ENCODE measurements at regions not wholly inside any gene's neighbourhood (a gene's known extent, or its start where the extent isn't known, plus 50 kb on each side); places are given as distances from the start of the nearest gene placed in this dataset.
"Not testable (repeated sequence)": the region's sequence is repeated elsewhere in the genome, so short reads cannot be mapped to it uniquely, and the experiment has no call there.

DNA sequence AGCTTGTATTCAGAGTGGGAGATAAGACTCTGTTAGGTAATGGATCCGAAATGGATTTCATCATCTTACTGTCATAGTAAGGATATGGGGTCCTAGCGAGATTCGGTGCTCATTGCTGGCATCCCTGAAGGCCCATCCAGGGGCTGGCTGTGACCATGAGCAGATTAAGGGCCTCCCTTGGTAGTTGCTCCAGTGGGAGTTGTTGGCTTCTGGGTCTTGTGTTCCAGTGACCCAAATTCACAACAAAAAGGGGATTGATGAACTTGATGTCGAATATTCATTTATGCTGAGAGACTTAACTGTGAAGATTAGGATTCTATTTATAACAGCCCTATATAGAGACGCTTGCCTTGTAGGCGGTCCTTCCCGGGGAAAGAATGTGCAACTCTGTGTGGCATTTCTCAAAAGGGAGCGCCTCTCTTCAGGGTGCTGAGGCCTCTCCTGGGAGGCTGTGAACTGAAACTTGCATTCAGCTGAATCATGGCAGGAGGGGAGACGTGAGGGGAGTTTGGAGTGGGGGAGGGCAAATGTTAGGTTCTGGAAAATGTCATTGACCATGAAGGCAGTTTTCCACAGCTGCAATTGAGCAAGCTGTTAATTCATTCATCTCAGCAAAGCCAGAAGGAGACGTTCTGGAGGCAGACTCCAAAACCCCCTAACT, 233.1 kb upstream of the FZD8 start:
- H3K4me1 ChIP-seq: no peaks in the 10 kb centered on the region
- no peaks in the 10 kb centered on the region for H3K36me3 ChIP-seq
- DNase-seq (peak in 1 of 4 donors; percentile 7), ATAC-seq (peak; percentile 85)
- no peaks in the 10 kb centered on the region for H3K9me3 ChIP-seq
- intact Hi-C loops (cut with DNase I): no loop called here
- no peaks in the 10 kb centered on the region for H3K27me3 ChIP-seq
- H3K4me3 ChIP-seq: no peak overlapping the region
- no peak overlapping the region for H3K27ac ChIP-seq
- TF ChIP-seq CTCF (IDR thresholded peaks at IDR 0.05): no peak

- ATAC-seq (no peak), DNase-seq (no peak)
- TF ChIP-seq CTCF (IDR thresholded peaks at IDR 0.05): no peak
- Histone ChIP-seq H3K4me1 (no peaks in the 10 kb centered on the region), H3K4me3 (no peak overlapping the region), H3K36me3 (no peaks in the 10 kb centered on the region), H3K27ac (no peak overlapping the region), H3K9me3 (no peaks in the 10 kb centered on the region), H3K27me3 (no peaks in the 10 kb centered on the region)
- intact Hi-C loops (cut with DNase I): no loop called here
Measured at GRCh38 chr10:35874311-35875015, 232.4 kb upstream of the FZD8 start.

- DNase-seq (no peak), ATAC-seq (no peak)
- Histone ChIP-seq H3K36me3 (no peaks in the 10 kb centered on the region), H3K4me3 (no peak overlapping the region), H3K9me3 (no peaks in the 10 kb centered on the region), H3K27ac (no peak overlapping the region), H3K4me1 (no peaks in the 10 kb centered on the region), H3K27me3 (no peaks in the 10 kb centered on the region)
- TF ChIP-seq CTCF (IDR thresholded peaks at IDR 0.05): no peak
- intact Hi-C loops (cut with DNase I): no loop called here
Measured at GRCh38 chr10:35872671-35873070, 230.6 kb upstream of the FZD8 start.

DNA sequence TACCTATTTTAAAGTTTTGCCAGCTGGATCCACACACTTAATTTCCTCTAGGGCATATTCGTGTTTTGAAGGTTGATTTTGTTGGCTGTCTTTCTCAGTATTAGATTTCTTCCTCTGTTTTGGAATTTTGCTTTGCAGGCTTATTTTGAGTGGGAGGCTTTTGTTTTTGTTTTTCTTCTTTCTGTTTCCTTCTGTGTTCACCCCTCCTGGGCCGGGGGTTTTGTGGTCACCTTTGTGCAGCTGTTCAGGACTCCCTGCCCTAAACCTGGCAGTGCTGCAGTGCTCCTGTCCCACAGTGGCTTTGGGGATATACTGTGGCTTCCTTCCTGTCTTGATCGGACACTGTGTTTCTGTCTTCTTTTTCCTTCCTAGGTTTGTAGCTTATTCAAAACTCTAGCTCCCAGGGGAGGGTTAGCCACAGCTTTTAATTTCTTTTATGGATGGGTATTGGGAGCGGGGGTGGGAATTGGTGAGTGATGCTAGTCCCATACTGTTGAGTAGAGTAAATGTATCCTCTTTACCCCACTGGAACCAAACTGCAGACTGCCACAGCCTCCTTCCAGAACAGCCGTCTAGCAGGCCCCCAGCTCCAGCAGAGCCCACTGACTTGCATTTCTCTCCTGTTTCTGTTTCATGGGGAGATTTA, 228.7 kb upstream of the FZD8 start:
- Histone ChIP-seq H3K4me1 (no peaks in the 10 kb centered on the region), H3K27me3 (no peaks in the 10 kb centered on the region), H3K36me3 (no peaks in the 10 kb centered on the region), H3K4me3 (no peak overlapping the region), H3K27ac (no peak overlapping the region), H3K9me3 (peaks cover 0 to 1% of the 10 kb centered on the region in 2 donors)
- no peak for TF ChIP-seq CTCF (IDR thresholded peaks at IDR 0.05)
- ATAC-seq (no peak), DNase-seq (no peak)
- intact Hi-C loops (cut with DNase I): no loop called here

DNA sequence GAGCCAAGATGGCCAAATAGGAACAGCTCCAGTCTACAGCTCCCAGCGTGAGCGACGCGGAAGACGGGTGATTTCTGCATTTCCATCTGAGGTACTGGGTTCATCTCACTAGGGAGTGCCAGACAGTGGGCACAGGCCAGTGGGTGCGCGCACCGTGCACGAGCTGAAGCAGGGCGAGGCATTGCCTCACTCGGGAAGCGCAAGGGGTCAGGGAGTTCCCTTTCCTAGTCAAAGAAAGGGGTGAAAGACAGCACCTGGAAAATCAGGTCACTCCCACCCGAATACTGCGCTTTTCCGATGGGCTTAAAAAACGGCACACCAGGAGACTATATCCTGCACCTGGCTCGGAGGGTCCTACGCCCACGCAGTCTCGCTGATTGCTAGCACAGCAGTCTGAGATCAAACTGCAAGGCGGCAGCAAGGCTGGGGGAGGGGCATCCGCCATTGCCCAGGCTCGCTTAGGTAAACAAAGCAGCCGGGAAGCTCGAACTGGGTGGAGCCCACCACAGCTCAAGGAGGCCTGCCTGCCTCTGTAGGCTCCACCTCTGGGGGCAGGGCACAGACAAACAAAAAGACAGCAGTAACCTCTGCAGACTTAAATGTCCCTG, 216.7 kb upstream of the FZD8 start:
- intact Hi-C loops (cut with DNase I); H3K4me1 ChIP-seq; ATAC-seq; H3K27ac ChIP-seq; H3K27me3 ChIP-seq; H3K36me3 ChIP-seq; H3K9me3 ChIP-seq; H3K4me3 ChIP-seq: not testable (repeated sequence)
- peak in 1 of 4 donors; percentile 46 for DNase-seq

Data from left lung (tissue), 4 donors.